Uterus (tissue), 2 donors: ENCODE measurements at regions not wholly inside any gene's neighbourhood (a gene's known extent, or its start where the extent isn't known, plus 50 kb on each side); places are given as distances from the start of the nearest gene placed in this dataset.

Experiments
- CTCF ChIP-seq, 4 experiments: fragments of 200-600 bp in 2 of 4; fragments of 450-650 bp in 2 of 4; sonication (generic) in 2 of 4; IDR thresholded peaks; one replicate each; pipeline ENCODE4 v1.5.1; 2016 to 2019; ENCODE audit warnings: antibody characterized with exemption in 4 of 4, mild to moderate bottlenecking in 2 of 4, moderate library complexity in 1 of 4
- POLR2A ChIP-seq, 2 donors: fragments of 450-650 bp; IDR thresholded peaks; one replicate each; pipeline ENCODE4 v1.6.1; 2016; ENCODE audit warnings: antibody characterized with exemption in 2 of 2, mild to moderate bottlenecking in 1 of 2, moderate library complexity in 1 of 2

GRCh38 chr10:36209480-36209879 lies 567.4 kb upstream of the FZD8 start:
- TF ChIP-seq POLR2A (IDR thresholded peaks at IDR 0.05): no peak
- TF ChIP-seq CTCF (IDR thresholded peaks at IDR 0.05): no peak
